CD14-positive monocyte (primary cell): ENCODE measurements at regions not wholly inside any gene's neighbourhood (a gene's known extent, or its start where the extent isn't known, plus 50 kb on each side); places are given as distances from the start of the nearest gene placed in this dataset.

Source experiments
- DNase-seq, 3 donors: peaks; one replicate each; pipeline ENCODE4 v3.0.0-alpha.2; 2011 to 2022
- H2AFZ ChIP-seq: 2 replicates; pipeline ENCODE4 v1.6.0; 2012; ENCODE audit warnings: mild to moderate bottlenecking, low read depth, low read length, inconsistent platforms; ENCODE audit not compliant: insufficient read depth, poor library complexity, severe bottlenecking
- H3K27ac ChIP-seq, 2 donors: 1 replicate in 1 of 2; 2 replicates in 1 of 2; pipeline ENCODE4 v1.5.1; 2012 to 2013; ENCODE audit warnings: low read length in 2 of 2, control low read depth in 1 of 2, inconsistent platforms in 1 of 2, low read depth in 1 of 2, mild to moderate bottlenecking in 1 of 2
- H3K27me3 ChIP-seq, 2 donors: one replicate each; pipeline versions ENCODE4 v1.6.0 to v1.6.1; 2011 to 2013; ENCODE audit warnings: low read length in 2 of 2; ENCODE audit not compliant: control insufficient read depth in 2 of 2, insufficient read depth in 2 of 2
- H3K36me3 ChIP-seq, 2 donors: replicated peaks in 1 of 2; 1 replicate in 1 of 2; 2 replicates in 1 of 2; pipeline versions ENCODE4 v1.5.1 to v1.6.1; 2012 to 2013; ENCODE audit warnings: low read length in 2 of 2, control low read depth in 1 of 2, inconsistent platforms in 1 of 2, mild to moderate bottlenecking in 1 of 2; ENCODE audit not compliant: insufficient read depth in 2 of 2, control insufficient read depth in 1 of 2
- H3K4me1 ChIP-seq, 2 donors: 1 replicate in 1 of 2; 2 replicates in 1 of 2; pipeline versions ENCODE4 v1.5.1 to v1.6.1; 2012 to 2013; ENCODE audit warnings: low read length in 2 of 2, control low read depth in 1 of 2, inconsistent platforms in 1 of 2, mild to moderate bottlenecking in 1 of 2, moderate library complexity in 1 of 2; ENCODE audit not compliant: insufficient read depth in 2 of 2, control insufficient read depth in 1 of 2
- H3K4me2 ChIP-seq: replicated peaks from 2 replicates; pipeline ENCODE3; 2012; ENCODE audit warnings: low read length, moderate library complexity, mild to moderate bottlenecking; ENCODE audit not compliant: poor library complexity, severe bottlenecking; ENCODE audit errors: extremely low read depth
- H3K4me3 ChIP-seq, 3 experiments: fragments of 200-600 bp in 1 of 3; sonication (generic) in 1 of 3; replicated peaks in 1 of 3; 1 replicate in 2 of 3; 2 replicates in 1 of 3; pipeline ENCODE4 v1.5.1; 2011 to 2013; ENCODE audit warnings: low read length in 3 of 3, mild to moderate bottlenecking in 3 of 3, control low read depth in 2 of 3, low read depth in 2 of 3, inconsistent platforms in 1 of 3, moderate library complexity in 1 of 3
- H3K79me2 ChIP-seq: 2 replicates; pipeline ENCODE4 v1.6.0; 2012; ENCODE audit warnings: mild to moderate bottlenecking, control low read depth, inconsistent platforms, low read length, moderate library complexity; ENCODE audit not compliant: insufficient read depth
- H3K9ac ChIP-seq: 2 replicates; pipeline ENCODE4 v1.6.0; 2017; ENCODE audit warnings: low read length, mild to moderate bottlenecking; ENCODE audit not compliant: insufficient read depth, poor library complexity, severe bottlenecking
- H3K9me3 ChIP-seq, 2 donors: replicated peaks in 1 of 2; 1 replicate in 1 of 2; 2 replicates in 1 of 2; pipeline versions ENCODE4 v1.5.1 to v1.6.1; 2012 to 2013; ENCODE audit warnings: low read length in 2 of 2, control low read depth in 1 of 2; ENCODE audit not compliant: control insufficient read depth in 1 of 2, insufficient read depth in 1 of 2
- H4K20me1 ChIP-seq: 2 replicates; pipeline ENCODE4 v1.6.0; 2012; ENCODE audit warnings: mild to moderate bottlenecking, low read length, control low read depth, moderate library complexity; ENCODE audit not compliant: insufficient read depth
- H3K27ac Mint-ChIP-seq, 7 donors: one replicate each; pipeline ENCODE4 v1.8.0; 2020; ENCODE audit warnings: mild to moderate bottlenecking in 7 of 7, mixed read lengths in 7 of 7, moderate library complexity in 6 of 7, inconsistent platforms in 2 of 7
- H3K27me3 Mint-ChIP-seq, 3 donors: one replicate each; pipeline ENCODE4 v1.8.0; 2021 to 2022; ENCODE audit warnings: low read depth in 3 of 3, mild to moderate bottlenecking in 3 of 3, mixed read lengths in 3 of 3, moderate library complexity in 3 of 3, inconsistent platforms in 1 of 3
- H3K36me3 Mint-ChIP-seq, 2 donors: one replicate each; pipeline ENCODE4 v1.8.0; 2020; ENCODE audit warnings: mixed read lengths in 2 of 2, inconsistent platforms in 1 of 2, mild to moderate bottlenecking in 1 of 2
- H3K4me1 Mint-ChIP-seq: one replicate; pipeline ENCODE4 v1.8.0; 2020; ENCODE audit warnings: mild to moderate bottlenecking, mixed read lengths
- H3K4me3 Mint-ChIP-seq, 2 donors: one replicate each; pipeline ENCODE4 v1.8.0; 2020; ENCODE audit warnings: mild to moderate bottlenecking in 2 of 2, mixed read lengths in 2 of 2, moderate library complexity in 1 of 2
- H3K9me3 Mint-ChIP-seq, 7 donors: one replicate each; pipeline ENCODE4 v1.8.0; 2020 to 2022; ENCODE audit warnings: mixed read lengths in 7 of 7, mild to moderate bottlenecking in 6 of 7, moderate library complexity in 6 of 7, inconsistent platforms in 2 of 7
- WGBS: methylation state at CpG from one replicate; pipeline ENCODE4 v1.1.5; 2013; ENCODE audit warnings: missing lambda C conversion rate; ENCODE audit not compliant: insufficient coverage; 5-methylcytosine and 5-hydroxymethylcytosine counted together
- intact Hi-C, 2 donors: fragments of 100-400 bp; cut with micrococcal nuclease; formaldehyde crosslinking; loops; one replicate each; pipeline versions ENCODE4 v1.15.0 to v1.15.1; 2023
- TF ChIP-seq, protein P1 (sequence below): fragments of 200-600 bp; IDR thresholded peaks from one replicate; pipeline ENCODE4 v1.8.0; 2022; ENCODE audit warnings: antibody characterized with exemption, mild to moderate bottlenecking

DNA sequence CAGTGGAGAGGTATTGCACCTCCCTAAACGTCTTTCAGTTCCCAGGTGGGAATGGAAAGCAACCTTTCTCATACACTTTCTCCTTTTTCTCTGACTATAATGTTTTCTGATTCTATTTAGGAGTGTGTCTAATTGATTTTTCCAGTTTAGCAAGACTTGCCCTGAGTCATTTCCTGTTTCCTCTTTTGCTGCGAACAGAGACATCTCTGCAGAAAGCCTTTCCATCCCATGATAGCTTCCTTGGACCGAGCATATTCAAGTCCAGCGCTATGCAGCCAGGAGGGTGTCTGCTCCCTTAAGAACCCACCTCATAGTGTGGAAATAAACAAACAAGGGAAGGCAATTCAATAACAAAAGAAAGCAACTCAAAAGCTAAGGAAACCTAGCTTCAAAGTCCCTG lies 60.0 kb upstream of the CDH6 start:
- no peaks in the 10 kb centered on the region for H3K36me3 ChIP-seq
- H3K27me3 ChIP-seq, result no peaks in the 10 kb centered on the region
- peak overlapping the region; percentile 49 for H3K4me2 ChIP-seq

DNA sequence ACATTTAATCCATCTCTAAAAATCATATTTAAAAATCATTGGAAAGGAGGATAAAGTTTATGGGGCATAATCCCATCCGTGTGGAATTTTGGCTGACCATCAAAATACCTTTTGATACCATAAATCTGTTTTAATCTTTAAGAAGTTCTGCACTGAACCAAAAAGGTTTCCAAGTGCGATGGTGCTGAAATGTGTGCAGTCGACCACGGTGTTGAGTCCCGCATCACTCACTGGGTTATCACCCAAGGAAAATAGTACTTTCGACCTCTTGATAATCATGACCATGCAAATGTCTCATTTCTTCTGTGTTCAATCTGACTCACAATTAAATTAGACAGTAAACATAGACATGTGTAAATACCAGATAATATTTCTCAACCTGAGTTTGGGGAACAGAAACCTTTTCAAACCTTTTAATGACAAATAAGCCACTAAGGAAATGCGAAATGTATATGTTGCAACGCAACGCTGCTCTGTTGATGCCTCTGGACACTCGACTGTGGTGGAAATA lies 62.0 kb upstream of the CDH6 start:
- H3K4me3 Mint-ChIP-seq, result no peak overlapping the region
- H3K27me3 Mint-ChIP-seq, result peaks cover 2 to 4% (median 2%) of the 10 kb centered on the region in 3 donors
- H3K9ac ChIP-seq, result no peak overlapping the region
- H3K4me1 Mint-ChIP-seq, result peaks cover 30% of the 10 kb centered on the region
- intact Hi-C loops, result no loop called here
- no peaks in the 10 kb centered on the region for H3K27me3 ChIP-seq
- H3K4me3 ChIP-seq, result no peak overlapping the region
- peak overlapping the region in 1 of 2 donors; percentile 79 for H3K27ac ChIP-seq
- H3K27ac Mint-ChIP-seq, result peak overlapping the region in 6 of 7 donors; percentile 25 to 92 (median 88)
- TF ChIP-seq, protein P1, sequence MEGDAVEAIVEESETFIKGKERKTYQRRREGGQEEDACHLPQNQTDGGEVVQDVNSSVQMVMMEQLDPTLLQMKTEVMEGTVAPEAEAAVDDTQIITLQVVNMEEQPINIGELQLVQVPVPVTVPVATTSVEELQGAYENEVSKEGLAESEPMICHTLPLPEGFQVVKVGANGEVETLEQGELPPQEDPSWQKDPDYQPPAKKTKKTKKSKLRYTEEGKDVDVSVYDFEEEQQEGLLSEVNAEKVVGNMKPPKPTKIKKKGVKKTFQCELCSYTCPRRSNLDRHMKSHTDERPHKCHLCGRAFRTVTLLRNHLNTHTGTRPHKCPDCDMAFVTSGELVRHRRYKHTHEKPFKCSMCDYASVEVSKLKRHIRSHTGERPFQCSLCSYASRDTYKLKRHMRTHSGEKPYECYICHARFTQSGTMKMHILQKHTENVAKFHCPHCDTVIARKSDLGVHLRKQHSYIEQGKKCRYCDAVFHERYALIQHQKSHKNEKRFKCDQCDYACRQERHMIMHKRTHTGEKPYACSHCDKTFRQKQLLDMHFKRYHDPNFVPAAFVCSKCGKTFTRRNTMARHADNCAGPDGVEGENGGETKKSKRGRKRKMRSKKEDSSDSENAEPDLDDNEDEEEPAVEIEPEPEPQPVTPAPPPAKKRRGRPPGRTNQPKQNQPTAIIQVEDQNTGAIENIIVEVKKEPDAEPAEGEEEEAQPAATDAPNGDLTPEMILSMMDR, result no peak
- H3K79me2 ChIP-seq, result no peaks in the 10 kb centered on the region
- H3K9me3 Mint-ChIP-seq, result peaks cover 0 to 13% (median 6%) of the 10 kb centered on the region in 7 donors
- WGBS, result 88% methylated on average over 5 of the region's 10 CpGs
- no peaks in the 10 kb centered on the region for H3K36me3 ChIP-seq
- peaks cover 0 to 5% of the 10 kb centered on the region in 2 donors for H3K9me3 ChIP-seq
- H3K4me1 ChIP-seq, result peaks cover 26 to 37% of the 10 kb centered on the region in 2 donors
- peak; percentile 58 to 79 (median 78) for DNase-seq
- H3K4me2 ChIP-seq, result peak overlapping the region; percentile 33
- no peak overlapping the region for H2AFZ ChIP-seq
- no peaks in the 10 kb centered on the region for H3K36me3 Mint-ChIP-seq
- H4K20me1 ChIP-seq, result no peaks in the 10 kb centered on the region

More for the DNA sequence above, 60.0 kb upstream of the CDH6 start:
- peak overlapping the region; percentile 29 for H3K9ac ChIP-seq
- H2AFZ ChIP-seq, result peak overlapping the region; percentile 40
- no CpG with 5 or more reads among the region's 4 CpGs for WGBS
- TF ChIP-seq, protein P1, result no peak
- intact Hi-C loops, result no loop called here
- peaks cover 0 to 2% (median 1%) of the 10 kb centered on the region in 3 donors for H3K27me3 Mint-ChIP-seq
- no peaks in the 10 kb centered on the region for H3K36me3 Mint-ChIP-seq
- H4K20me1 ChIP-seq, result no peaks in the 10 kb centered on the region
- peak overlapping the region in 1 of 2 donors; percentile 79 for H3K27ac ChIP-seq
- no peak overlapping the region for H3K4me3 Mint-ChIP-seq
- peaks cover 26 to 37% of the 10 kb centered on the region in 2 donors for H3K4me1 ChIP-seq
- peak overlapping the region in 1 of 3 experiments; percentile 38 for H3K4me3 ChIP-seq
- DNase-seq, result peak; percentile 43 to 70 (median 61)
- H3K9me3 ChIP-seq, result peaks cover 0 to 5% of the 10 kb centered on the region in 2 donors
- no peaks in the 10 kb centered on the region for H3K79me2 ChIP-seq
- peaks cover 30% of the 10 kb centered on the region for H3K4me1 Mint-ChIP-seq
- peaks cover 0 to 7% (median 3%) of the 10 kb centered on the region in 7 donors for H3K9me3 Mint-ChIP-seq
- H3K27ac Mint-ChIP-seq, result peak overlapping the region in 5 of 7 donors; percentile 19 to 92 (median 90)
